GM21825 (cell line): ENCODE measurements at regions not wholly inside any gene's neighbourhood (a gene's known extent, or its start where the extent isn't known, plus 50 kb on each side); places are given as distances from the start of the nearest gene placed in this dataset.
"Not testable (repeated sequence)": the region's sequence is repeated elsewhere in the genome, so short reads cannot be mapped to it uniquely, and the experiment has no call there.

ENCODE experiments used
- ATAC-seq: cut with Tn5 transposase; IDR thresholded peaks from one replicate; pipeline ENCODE4 v1.9.1; 2021; ENCODE audit warnings: mild to moderate bottlenecking, moderate library complexity; ENCODE audit not compliant: unreplicated experiment

- no peak for ATAC-seq
Measured at GRCh38 chr9:30630459-30630858, 1754.0 kb upstream of the ACO1 start.

GRCh38 chr9:30646639-30647038, 1737.8 kb upstream of the ACO1 start:
- ATAC-seq = not testable (repeated sequence)

DNA sequence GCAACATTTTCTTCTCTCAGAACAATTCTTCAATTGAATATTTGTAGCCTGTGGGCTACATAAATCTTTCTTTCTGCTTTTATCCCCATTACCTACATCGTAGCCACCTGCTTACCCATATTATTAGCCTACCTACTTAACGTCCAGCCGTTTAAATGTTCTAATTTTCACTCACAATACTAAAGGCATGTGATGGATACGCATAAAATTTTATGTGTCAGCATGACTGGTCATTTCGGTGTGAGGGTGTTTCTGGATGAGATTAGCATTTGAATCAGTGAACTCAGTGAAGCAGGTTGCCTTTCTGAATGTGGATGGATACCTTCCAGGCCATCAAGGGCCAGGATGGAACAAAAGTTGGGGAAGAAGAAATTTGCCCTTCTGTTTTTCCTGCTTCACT, 1722.5 kb upstream of the ACO1 start:
- no peak for ATAC-seq

DNA sequence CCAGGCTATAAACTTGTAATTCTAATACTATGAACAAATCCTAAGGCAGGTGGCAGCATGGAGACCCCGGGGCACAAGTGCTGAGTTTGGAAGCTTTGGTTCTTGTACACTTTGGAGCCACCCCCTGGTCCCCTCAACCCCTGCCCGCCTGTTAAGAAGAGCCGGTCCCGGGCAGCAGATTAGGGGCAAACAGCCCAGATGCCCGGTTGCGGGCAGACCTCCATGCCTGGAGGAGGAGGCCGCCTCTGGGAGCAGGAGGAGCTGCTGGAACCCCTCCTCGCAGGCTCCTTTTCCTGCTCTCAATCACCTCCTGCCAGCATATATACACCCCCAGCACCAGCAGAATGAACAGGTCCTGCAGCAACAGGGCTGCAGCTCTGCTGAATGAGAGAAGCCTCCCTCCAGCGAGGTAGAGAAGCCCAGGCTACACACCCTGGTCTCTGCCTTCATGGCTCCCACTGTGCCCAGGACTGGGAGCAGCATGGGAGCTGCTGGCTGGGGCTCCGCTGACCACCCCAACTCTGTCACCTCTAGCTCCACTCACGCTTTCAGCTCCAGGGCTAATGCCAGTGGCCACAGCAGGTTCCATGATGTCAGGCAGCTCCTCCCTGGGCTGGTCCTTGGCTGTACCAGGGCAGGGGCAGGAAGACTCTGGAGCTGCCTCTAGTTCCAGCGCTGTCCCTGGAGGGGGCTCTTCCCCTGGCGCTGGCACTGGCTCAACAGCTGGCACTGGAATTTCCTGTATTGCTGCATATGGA, 1713.5 kb upstream of the ACO1 start:
- no peak for ATAC-seq

- no peak for ATAC-seq
Measured at GRCh38 chr9:30673132-30673531, 1711.3 kb upstream of the ACO1 start.

DNA sequence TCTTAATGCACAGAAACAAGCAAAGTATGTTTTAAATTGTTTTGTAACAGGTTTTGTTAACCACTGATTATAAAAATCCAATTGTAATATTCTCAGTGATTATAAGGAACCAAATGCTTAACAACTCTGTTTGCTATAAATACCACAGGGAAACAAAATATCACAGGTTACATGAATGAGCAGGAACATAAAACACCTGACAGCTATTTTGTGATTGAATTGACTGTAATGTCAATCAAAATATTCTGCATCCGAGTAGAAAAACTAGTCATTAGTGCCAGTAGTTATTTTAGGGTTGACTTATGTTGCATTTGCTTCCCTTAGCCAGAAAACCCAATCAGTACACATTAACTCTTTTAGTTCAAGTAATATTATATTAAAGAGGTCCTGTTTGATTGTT, 1707.8 kb upstream of the ACO1 start:
- no peak for ATAC-seq

DNA sequence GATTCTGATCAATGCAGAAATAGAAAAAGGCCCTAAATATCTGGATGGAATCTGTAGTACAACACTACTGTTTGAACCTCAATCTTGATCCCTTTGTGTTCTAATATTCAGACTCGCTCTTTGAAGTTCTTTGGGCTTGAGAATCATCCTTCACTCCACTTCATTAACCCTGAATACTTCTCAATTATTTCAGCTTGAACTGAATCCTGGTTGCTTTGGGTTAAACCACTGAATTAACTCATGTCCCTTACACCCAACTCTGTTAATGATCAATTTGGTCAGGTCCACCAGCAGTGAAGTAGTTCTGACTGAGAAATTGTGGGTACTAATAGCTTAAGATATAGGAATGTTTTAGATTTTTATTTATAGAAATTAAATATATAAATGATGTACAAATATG, 1707.2 kb upstream of the ACO1 start:
- ATAC-seq = no peak

GRCh38 chr9:30688801-30689200, 1695.6 kb upstream of the ACO1 start:
- ATAC-seq = no peak

- no peak for ATAC-seq
Measured at GRCh38 chr9:30697958-30698357, 1686.5 kb upstream of the ACO1 start.

GRCh38 chr9:30711591-30711990, 1672.9 kb upstream of the ACO1 start:
- ATAC-seq = no peak

DNA sequence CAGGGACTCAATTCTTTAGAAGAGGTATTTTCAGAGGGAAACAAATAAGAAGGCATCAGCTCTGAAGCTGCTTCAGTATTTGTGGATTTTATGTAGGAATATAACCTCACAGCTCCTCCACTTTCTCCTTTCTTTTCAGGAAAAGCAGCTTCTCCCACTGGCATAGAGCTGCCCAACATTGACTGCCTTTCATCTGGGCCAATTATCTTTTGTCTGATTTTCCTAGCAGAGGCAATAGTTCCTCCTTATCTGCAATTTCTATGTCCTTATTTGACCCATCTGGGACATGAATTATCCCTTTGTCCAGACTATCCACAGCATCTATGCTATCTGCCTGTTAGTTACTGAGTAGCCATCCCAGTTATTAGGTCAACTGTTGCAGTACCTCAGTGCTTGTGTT, 1671.2 kb upstream of the ACO1 start:
- no peak for ATAC-seq

DNA sequence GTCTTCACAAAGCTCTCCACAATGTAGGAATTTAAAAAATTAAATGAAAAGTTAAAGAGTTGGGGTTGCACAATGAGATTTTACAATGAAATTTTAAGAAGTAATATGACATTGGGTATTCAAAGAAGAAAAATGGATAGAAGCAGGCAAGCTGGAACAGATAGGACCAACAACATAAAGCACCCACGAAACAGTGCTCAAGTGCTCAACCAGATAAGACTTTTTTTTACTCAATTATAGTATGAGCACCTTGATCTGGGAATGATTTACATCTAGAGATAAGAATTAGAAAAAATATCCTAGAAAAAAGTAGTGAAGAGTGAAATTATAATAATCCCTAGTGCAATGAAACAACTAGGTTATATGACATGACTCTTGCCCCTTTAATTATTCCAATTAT, 1670.1 kb upstream of the ACO1 start:
- no peak for ATAC-seq

DNA sequence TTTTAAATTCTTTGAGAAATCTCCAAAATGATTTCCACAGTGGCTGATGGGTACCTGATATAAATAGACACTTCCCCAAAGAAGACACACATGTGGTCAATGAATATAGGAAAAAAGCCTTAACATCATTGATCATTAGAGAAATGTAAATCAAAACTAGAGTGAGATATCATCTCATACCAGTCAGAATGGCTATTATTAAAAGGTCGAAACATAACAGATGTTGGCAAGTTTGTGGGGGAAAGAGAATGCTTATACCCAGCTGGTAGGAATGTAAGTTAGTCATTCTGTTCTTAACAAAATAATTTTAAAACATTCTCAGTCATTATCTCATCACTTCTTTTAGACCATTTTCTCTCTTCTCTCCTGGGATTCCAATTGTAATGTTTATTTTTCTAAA, 1666.0 kb upstream of the ACO1 start:
- no peak for ATAC-seq

GRCh38 chr9:30722065-30722464, 1662.4 kb upstream of the ACO1 start:
- ATAC-seq = no peak

DNA sequence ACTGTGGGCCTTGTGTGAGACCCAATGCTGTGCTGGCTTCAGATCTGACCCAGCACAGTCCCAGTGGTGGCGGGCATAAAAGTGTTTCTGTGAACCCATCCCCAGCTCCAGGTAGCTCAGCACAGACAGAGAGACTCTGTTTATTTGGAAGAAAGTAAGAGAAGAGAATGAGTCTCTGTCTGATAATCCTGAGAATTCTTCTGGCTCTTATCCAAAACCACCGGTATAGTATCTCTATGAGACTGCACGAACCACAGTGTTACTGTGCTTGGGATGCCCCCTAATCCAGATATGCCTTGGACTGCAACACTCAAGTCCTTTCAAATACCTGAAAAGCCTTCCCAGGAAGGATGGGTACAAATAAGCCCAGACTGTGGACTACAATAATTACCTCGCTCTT, 1660.8 kb upstream of the ACO1 start:
- ATAC-seq = no peak

DNA sequence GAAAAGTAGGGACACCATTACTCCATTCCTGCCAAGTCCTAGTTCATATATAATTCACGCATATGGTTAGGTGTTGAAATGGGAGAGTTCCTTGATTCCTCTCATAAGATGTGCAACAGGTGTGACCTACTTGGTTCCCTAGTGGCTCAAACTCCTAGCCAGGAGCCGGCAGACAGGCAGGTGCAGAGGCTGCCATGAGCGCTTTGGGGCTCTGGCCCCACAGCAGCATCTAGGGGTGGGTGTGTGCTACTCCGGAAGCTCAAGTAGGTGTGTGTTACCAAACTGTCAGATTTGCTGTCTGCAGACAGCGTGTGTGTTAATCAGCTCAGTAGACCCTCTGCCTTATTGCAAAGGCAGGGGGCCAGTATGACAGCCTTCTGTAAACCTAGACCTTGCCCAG, 1652.4 kb upstream of the ACO1 start:
- no peak for ATAC-seq

- ATAC-seq = no peak
Measured at GRCh38 chr9:30744871-30745270, 1639.6 kb upstream of the ACO1 start.

GRCh38 chr9:30746589-30746988, 1637.9 kb upstream of the ACO1 start:
- ATAC-seq = no peak

- no peak for ATAC-seq
Measured at GRCh38 chr9:30757723-30758122, 1626.7 kb upstream of the ACO1 start.

DNA sequence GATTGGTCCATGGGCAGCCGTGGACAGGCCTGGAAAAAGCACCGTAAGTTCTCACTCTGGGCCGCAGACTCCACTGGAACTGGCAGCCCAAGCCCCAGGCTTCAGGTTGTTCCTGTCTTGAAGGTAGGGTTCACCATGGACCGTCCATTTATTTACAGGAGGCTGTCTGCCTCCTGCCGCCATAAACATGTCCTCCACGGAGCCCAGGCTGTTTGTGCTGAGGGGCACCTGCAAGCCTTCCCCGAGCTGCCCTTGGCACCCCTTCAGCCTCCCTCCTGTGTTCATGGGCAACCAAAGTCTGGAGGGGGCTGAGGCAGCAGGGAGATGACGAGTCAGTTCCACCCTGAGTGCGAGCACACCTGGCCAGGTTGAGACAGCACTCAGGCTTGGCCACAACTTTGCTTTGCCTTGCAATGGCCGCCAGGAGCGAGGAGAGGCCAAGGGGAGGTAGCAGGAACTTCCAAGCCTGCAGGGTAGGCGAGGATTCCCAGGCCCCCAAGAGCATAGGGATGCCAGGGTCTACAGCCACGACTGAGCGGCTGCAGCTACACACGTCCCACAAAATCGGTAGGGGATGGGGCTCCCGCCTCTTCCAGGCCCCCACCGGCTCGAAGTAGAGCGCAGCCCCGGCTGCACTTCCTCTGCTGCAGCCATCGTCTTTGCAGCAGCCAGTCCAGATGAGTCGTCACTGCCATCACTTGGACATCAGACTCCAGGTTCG, 1625.6 kb upstream of the ACO1 start:
- no peak for ATAC-seq

GRCh38 chr9:30765318-30765717, 1619.1 kb upstream of the ACO1 start:
- no peak for ATAC-seq

GRCh38 chr9:30771163-30771708, 1613.2 kb upstream of the ACO1 start:
- no peak for ATAC-seq
